ENCODE measurements at regions not wholly inside any gene's neighbourhood (a gene's known extent, or its start where the extent isn't known, plus 50 kb on each side); places are given as distances from the start of the nearest gene placed in this dataset.

DNA sequence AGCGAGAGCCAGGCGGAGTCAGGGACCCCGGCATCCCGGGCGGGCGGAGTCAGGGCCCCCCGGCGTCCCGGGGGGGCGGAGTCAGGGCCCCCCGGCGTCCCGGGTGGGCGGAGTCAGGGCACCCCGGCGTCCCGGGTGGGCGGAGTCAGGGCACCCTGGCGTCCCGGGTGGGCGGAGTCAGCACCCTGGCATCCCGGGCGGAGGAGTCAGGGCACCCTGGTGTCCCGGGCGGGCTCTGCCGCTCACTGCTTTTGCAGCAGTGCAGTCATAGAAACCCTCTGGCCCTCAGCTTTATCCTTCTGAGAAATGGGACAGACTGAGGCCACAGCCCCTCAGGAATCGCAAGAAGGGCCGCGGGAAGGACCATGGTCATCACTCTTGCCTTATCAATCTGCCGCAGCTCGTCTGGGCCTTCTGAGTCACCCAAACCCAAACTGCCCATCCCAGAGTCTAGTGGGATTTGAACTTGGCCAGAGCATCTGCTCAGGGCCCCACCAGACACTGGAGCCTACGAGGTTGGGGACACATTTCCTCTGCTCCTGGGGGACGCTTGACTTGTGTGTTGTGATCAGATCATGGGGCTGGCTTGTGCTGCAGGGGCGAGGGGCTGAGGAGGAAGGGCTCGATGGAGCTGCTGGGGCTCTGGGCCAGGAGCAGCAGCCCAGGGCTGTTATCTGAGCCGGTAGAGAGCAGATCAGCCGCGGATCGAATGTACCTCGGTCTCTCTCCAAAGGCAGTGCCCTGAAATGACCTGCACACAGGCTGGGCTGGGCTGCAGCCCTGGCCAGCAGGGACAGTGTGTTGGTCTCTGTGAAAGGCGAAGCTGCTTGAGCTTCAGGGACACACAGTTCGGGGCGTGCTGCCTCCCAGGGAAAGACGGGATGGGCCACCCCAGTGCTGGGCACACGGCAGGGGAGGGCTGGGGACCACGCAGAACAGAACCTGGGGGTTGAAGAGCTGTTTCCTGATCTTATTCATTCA, 290.1 kb upstream of the HDAC4 start:
- in situ Hi-C loops (cut with HindIII; ENCODE audit: low pct_unique_long_range_greater_than_20kb, low sequenced_read_pairs): no loop called here
- DNase-seq (ENCODE audit: low read depth, low spot score): no peak

DNA sequence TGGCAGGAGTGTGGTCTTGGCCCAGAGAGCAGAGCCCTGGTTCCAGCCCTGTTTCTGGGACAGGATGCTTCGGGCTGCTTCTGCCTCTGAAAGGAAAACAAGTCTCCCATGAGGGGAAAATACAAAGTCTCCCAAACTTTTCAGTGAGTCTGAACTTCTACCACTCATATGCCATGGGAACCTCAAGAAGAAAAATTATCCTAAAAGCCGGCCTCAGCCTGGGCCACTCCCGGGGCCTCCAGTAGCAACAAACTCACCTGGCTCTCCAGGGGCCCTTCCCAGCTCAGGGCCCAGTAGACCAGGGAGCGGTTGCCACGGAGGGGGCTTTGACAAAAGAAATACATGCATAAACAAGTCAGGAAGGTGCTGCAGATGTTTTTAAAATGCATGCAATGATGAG, 289.2 kb upstream of the HDAC4 start:
- DNase-seq (ENCODE audit: low read depth, low spot score): no peak
- in situ Hi-C loops (cut with HindIII; ENCODE audit: low pct_unique_long_range_greater_than_20kb, low sequenced_read_pairs): no loop called here

DNA sequence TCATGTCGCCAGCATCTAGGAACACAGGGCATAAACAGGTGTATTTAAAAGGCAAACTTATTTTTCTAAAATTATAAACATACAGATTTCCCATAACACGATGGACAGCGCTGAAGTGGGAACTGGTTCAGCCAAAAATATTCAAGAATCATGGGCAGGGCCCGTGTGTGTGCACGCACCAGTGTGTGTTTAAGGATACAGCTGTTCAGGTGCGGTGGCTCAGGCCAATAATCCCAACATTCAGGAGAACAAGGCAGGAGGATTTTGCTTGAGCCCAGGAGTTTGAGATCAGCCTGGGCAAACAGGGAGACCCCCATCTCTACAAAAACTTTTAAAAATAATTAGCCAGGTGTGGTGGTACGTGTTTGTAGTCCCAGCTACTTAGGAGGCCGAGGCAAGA, 288.6 kb upstream of the HDAC4 start:
- DNase-seq (ENCODE audit: low read depth, low spot score): no peak
- in situ Hi-C loops (cut with HindIII; ENCODE audit: low pct_unique_long_range_greater_than_20kb, low sequenced_read_pairs): no loop called here

DNA sequence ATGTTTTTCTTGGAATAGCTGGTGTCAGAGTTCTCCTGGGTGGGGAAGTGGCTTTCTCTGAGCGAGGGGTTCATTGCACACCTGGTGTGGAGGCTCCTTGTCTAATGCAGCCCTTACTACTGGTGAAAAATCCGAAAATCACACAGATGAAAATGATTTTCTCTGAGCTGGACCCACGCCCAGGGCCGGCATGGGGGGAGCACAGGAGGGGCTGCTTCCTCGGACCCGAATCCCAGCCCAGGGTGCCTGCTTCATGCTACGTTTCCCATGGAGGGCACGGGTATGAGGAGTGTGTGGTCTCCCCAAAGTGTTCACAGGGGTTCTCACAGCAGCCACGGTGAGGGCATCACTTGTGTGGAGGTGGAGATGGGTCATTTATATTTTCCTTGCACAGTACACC, 288.0 kb upstream of the HDAC4 start:
- in situ Hi-C loops (cut with HindIII; ENCODE audit: low pct_unique_long_range_greater_than_20kb, low sequenced_read_pairs): no loop called here
- no peak for DNase-seq (ENCODE audit: low read depth, low spot score)

DNA sequence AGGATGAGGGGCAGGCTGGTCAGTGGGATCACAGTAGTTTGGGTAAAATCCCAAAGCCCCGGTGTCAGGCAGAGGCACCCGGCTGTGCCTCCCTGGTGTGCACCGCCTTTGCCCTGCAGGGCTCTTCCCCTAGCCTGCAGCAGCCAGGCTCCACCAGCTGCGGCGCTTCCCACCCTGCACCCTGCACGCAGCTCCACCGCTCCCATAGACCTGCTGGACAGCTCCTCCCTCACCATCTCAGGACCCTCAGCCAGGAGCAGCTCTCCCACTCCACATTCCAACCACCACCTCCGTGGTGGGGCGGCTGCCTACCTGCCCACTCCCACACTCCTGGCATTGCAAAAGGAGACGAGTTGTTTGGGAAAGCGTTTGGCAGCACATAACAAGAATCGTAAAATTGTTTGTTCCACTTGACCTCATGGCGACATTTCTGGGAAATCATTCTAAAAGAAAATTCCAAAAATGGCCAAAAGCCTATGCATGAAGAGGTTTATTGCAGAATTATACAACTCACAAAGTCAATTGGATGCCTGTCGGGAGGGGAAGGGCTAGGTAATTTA, 287.4 kb upstream of the HDAC4 start:
- DNase-seq (ENCODE audit: low read depth, low spot score): peak; percentile 35
- in situ Hi-C loops (cut with HindIII; ENCODE audit: low pct_unique_long_range_greater_than_20kb, low sequenced_read_pairs): no loop called here

DNA sequence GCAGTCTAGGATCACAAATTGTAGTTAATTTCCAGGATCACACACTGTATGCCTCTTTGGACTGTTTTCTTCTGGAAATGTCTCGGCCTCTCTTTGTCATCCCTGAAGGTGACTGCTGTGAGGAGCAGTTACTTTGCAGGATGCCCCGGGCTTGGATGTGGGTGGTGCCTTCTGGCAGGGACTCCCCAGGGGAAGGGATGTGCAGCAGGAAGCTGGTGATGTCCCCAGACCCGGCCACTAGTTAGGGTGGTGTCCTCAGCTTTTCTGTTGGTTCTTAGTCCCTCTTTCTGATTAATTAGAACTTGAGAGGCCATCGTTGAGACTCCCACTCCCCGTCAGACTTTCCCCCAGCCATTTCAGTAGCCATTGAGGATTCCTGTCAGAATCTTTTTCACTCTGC, 286.6 kb upstream of the HDAC4 start:
- in situ Hi-C loops (cut with HindIII; ENCODE audit: low pct_unique_long_range_greater_than_20kb, low sequenced_read_pairs): no loop called here
- DNase-seq (ENCODE audit: low read depth, low spot score): no peak

DNA sequence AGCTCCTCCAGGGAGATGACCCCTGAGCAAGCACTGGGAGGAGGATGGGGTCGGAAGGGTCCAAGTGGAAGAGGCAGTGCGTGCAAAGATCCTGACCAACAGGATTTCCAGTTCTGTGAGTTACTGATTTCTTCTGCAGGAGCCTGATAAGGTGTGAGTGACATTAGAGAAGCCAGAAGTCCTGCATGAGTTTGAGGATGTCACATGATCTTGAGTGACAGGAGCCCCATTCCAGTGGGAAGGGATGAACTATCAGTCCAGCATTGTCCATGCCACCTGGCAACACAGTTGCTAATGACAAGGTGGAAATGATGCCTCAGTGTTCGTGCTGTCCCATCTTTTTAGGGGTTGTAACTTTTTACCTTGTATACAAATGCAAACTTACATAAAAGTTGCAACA, 285.1 kb upstream of the HDAC4 start:
- DNase-seq (ENCODE audit: low read depth, low spot score): no peak
- in situ Hi-C loops (cut with HindIII; ENCODE audit: low pct_unique_long_range_greater_than_20kb, low sequenced_read_pairs): no loop called here

DNA sequence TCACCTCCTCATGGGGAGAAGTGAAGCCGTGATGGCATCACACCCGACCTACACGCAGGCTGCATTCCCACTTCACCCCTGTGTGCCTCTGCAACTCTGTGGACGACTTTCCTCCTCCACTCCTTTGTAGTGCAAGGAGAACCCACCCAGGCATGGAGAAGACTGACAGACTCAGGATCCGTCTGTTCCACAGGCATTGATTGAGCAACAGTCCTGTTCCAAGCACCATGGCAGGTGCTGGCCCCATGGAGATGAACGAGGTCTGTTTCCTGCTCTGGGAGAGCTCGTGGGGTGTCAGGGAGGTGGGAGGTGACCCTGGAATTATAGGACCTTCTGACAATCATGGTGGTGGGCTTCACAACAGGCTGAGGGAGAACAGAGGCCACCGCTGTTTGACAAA, 284.7 kb upstream of the HDAC4 start:
- no peak for DNase-seq (ENCODE audit: low read depth, low spot score)

DNA sequence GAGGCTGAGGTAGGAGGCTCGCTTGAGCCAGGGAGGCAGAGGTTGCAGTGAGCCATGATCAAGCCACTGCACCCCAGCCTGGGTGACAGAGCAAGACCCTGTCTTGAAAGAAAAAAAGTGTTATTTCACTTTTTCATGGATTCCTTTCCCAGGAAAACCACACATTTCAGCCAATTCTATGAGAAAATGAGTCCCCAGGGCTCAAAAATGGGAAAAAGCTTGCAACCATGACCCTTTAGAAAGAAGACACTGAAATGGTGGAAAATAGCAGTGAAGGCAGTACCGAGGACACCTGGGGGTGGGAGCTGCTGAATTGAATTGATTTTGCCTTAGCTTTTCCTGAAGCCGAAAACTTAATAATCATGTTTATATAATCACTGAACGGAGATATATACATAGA, 284.2 kb upstream of the HDAC4 start:
- DNase-seq (ENCODE audit: low read depth, low spot score): no peak
- in situ Hi-C loops (cut with HindIII; ENCODE audit: low pct_unique_long_range_greater_than_20kb, low sequenced_read_pairs): no loop called here

More for the DNA sequence above, 284.7 kb upstream of the HDAC4 start:
- in situ Hi-C loops (cut with HindIII; ENCODE audit: low pct_unique_long_range_greater_than_20kb, low sequenced_read_pairs): no loop called here

DNA sequence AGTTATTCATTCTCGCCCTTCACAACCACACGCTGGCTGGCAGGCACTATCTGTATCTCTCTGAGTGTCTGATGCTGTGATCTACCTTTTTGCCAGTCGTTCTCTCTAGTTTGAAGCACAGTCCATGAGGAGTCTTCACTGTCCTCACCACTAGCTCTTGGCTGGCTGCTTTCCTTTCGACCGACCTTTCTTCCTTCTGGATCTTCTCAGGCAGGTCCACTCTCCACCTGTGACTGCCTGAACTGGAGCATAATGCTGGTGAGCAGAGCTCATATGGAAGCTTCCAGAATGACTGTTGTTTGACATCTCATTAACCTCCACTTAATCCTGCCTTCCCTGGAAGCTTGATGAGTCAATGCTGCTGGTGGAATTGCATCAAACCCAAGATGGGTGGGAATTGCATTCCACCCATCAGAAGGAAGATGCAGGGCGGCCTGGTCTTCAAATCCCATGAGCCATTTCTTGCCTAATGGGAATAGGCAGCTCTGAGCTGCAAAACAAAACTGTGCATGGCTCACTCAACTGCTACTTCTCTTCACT, 283.5 kb upstream of the HDAC4 start:
- no peak for DNase-seq (ENCODE audit: low read depth, low spot score)
- in situ Hi-C loops (cut with HindIII; ENCODE audit: low pct_unique_long_range_greater_than_20kb, low sequenced_read_pairs): no loop called here

DNA sequence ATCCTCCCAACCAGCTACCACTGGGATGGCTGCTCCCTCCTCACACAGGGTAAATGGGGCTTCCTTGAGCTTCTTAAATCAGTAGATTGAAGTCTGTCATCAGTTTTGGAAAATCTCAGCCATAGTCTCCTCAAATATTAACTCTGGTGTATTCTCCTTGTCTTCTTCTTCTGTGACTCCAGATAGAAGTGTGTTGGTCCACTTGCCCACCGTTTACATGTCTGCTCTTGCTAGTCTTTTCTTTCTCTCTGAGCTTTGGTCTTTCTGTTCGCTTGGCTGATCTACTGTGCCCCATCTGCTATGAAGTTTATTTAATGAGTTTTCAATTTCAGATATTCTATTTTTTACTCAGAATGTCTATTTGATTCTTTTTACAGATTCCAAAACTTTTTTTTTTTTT, 281.7 kb upstream of the HDAC4 start:
- in situ Hi-C loops (cut with HindIII; ENCODE audit: low pct_unique_long_range_greater_than_20kb, low sequenced_read_pairs): no loop called here
- DNase-seq (ENCODE audit: low read depth, low spot score): no peak

DNA sequence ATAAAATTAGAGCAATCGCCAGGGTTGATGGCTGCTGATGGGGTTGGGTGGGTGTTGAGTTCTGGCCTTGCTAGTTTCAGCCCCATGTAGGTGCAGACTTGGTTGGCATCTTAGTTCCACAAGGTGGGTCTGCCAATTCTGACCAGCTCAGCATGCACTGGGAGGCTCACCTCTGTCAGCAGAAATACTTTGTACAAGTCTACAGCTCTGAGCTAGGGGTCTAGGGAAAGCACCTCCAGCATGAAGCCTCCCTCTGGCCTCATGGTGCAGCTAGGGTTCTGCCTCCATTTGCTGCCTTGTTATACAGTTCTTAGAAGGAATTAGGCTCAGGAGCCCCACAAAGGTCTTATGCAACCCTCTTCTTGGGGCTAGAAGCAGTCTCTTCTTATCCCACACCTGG, 278.9 kb upstream of the HDAC4 start:
- in situ Hi-C loops (cut with HindIII; ENCODE audit: low pct_unique_long_range_greater_than_20kb, low sequenced_read_pairs): no loop called here
- DNase-seq (ENCODE audit: low read depth, low spot score): no peak

DNA sequence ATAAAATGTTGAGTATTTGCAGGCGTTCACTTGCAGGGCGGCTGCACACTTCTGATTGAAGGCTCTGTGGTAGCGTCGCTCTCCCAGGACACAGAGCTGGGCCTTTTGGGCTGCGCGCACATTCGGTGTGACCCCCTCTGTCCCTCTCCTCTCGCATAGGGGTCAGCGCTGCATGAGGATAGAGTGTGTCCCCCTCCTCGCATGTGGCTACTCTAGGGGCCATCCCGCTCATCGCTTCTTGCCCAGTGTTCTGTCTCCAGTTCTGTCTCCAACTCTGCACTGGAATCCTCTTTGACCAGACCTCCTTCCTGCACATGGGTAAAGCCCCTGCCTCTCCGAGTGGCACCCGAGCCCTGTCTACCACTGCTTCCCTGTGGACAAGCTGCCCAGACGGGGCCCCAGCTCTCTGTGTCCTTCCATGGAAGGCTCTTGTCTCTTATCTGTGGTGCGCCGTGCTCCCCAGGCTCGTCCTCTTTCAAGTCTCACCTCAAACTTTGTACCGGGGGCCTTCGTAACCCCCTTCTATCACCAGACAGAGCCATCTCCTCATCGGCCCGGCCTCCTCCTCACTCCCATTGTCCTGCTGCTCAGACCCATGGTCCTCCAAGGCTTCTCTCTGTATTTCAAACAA, 278.0 kb upstream of the HDAC4 start:
- in situ Hi-C loops (cut with HindIII; ENCODE audit: low pct_unique_long_range_greater_than_20kb, low sequenced_read_pairs): no loop called here
- no peak for DNase-seq (ENCODE audit: low read depth, low spot score)

DNA sequence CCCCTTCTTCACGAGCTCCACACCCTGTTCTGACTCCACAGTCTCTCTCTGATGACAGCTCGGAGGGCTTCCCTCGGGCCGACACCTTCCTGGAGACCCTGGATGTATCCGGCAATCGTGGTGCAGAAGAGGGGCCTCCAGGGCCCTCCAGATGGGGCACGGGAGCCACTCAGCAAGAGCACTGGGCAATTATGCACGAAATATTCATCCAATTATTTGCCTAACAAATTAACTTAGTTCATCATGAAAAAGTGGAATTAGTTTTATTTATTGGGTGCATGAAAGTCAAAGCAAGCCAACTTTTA, 277.3 kb upstream of the HDAC4 start:
- no peak for DNase-seq (ENCODE audit: low read depth, low spot score)
- in situ Hi-C loops (cut with HindIII; ENCODE audit: low pct_unique_long_range_greater_than_20kb, low sequenced_read_pairs): no loop called here

DNA sequence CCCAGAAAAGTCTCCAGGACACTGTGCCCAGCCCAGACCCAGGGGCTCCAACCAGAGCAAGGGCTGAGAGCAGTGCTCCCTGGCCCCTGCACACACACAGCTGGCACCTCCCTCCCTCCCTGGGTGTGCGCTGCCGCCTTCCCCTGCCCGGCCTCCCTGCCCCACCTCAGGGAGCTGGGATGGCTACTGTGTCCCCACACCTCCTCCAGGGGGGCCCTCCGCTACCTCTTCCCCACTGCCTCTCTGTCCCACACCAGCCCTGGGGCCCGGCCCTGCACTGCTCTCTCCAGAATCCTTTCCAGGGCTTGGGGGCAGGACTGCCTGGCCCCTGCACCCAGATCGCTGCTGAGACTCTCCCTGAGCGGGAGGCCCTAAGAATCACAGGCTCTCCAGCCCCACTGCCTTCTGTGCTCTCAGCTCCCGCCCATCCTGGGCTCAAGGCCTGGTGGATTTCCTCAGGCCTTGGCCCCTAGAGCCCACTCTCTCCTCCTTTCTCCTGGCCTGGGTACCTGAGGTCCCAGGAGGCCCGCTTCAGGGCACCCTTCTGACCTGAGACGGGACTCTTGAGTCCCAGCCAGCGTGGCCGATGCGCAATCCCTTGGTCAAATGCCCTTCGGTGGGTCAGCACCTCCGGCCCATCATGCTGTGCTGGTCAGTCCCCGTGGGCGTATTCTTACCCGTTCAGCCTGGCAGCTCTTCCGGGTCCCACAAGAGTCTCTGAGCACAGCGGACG, 276.8 kb upstream of the HDAC4 start:
- in situ Hi-C loops (cut with HindIII; ENCODE audit: low pct_unique_long_range_greater_than_20kb, low sequenced_read_pairs): no loop called here
- no peak for DNase-seq (ENCODE audit: low read depth, low spot score)

DNA sequence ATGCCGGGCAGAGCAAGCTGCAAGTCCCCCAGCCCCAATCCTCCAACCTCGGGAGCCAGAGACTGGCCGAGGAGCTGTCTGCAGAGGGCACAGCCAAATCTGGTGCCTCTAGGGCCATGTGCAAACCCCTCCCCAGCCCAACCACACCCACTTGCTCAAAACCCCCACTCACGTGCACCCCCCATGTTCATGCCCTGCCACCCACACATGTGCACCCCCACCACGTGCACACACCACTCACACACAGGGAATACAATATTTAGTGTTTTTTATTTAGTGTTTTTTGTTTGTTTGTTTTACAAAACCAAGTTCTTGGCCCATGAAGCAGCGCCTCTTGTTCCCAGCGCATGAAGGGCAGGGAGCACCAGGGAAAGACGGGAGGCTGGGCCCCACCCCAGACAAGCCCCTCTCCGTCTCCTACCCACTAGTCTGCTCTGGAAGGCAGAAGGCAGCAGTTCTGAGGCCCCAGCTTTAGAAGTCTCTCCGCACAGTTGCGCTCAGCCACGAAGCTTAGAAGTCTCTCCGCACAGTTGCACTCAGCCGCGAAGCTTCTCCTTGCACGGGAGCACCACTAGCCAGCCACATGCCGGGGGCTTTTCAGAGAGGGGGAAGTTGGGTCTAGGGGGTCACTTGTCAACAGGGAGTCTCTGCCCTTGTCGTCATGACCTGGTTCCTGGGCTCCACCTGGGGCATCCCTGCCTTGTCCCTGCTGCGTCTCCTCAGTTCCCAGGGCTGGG, 276.1 kb upstream of the HDAC4 start:
- DNase-seq (ENCODE audit: low read depth, low spot score): no peak
- in situ Hi-C loops (cut with HindIII; ENCODE audit: low pct_unique_long_range_greater_than_20kb, low sequenced_read_pairs): no loop called here

DNA sequence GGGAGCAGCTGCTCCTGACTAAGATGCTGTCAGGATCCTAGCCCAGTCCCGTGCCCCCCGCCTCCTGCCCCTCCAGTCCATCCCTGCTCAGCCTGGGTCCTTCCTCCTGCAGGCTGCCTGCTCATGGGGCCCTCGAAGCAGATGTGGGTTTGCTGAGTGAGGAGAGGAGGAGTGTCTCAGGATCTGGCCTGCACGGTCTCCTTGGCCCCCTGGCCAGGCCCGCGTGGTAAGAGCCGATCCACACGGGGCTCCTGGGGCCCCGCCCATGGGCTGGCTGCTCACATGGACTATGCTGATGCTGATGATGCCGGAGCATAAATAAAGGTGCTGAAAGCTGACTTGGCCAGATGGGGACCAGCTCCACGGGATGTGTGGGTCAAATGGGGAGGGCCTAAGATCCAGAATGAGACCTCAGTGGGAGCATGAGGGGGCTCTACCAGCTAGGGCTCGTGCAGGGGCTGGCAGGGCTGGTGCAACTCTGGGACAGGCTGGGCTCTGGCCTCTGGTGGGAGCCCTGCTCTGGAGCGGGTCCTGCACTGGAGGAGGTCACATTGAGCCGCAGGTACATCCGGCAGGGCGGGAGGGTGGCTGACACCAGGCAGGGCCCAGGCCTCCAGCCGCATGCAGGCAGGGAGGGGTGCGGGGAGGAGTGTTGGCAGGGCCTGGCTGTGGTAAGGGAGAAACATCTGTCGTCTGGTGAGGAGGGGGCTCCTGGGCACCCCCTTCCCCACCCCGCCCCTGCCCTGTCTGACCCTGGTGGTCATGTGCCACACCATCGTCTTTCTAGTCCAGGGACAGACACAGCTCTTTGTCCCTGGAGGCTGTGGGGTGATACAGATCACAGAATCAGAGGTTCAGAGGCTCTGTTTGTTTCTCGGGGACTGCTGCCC, 275.3 kb upstream of the HDAC4 start:
- DNase-seq (ENCODE audit: low read depth, low spot score): no peak
- in situ Hi-C loops (cut with HindIII; ENCODE audit: low pct_unique_long_range_greater_than_20kb, low sequenced_read_pairs): no loop called here

Data from SK-MEL-5 (cell line).